IMR-90 (cell line): ENCODE measurements at regions not wholly inside any gene's neighbourhood (a gene's known extent, or its start where the extent isn't known, plus 50 kb on each side); places are given as distances from the start of the nearest gene placed in this dataset.
"Not testable (repeated sequence)": the region's sequence is repeated elsewhere in the genome, so short reads cannot be mapped to it uniquely, and the experiment has no call there.

Experiments used
- ATAC-seq: fragments of 200-7000 bp; cut with Tn5 transposase; 2 replicates; pipeline ENCODE4 v1.9.1; 2020; ENCODE audit warnings: low read depth, mild to moderate bottlenecking, moderate library complexity
- BruUV-seq: library from RNA; stranded (reverse); fragments of 400-500 nt; replicated peaks from 2 replicates; lab custom pipeline; 2021; lab: Mats Ljungman, UMichigan
- CTCF ChIA-PET: fragments of 300-600 bp; formaldehyde crosslinking; extraction: SDS; loops from one replicate; lab custom pipeline; 2021; ENCODE audit warnings: antibody characterized with exemption; lab: Yijun Ruan, JAX
- POLR2A ChIA-PET: fragments of 300-600 bp; sonication (Branson Sonifier 250); formaldehyde crosslinking; loops from one replicate; lab custom pipeline; 2022; ENCODE audit warnings: antibody characterized with exemption; ENCODE audit not compliant: unreplicated experiment; lab: Charles Lee
- DNase-seq: peaks from one replicate; pipeline ENCODE4 v3.0.0; 2013
- H2AFZ ChIP-seq: replicated peaks from 2 replicates; pipeline ENCODE3; 2013; ENCODE audit warnings: low read length, mild to moderate bottlenecking; ENCODE audit not compliant: poor library complexity
- H2AK5ac ChIP-seq: 2 replicates; pipeline ENCODE4 v1.6.1; 2013; ENCODE audit warnings: low read depth, low read length, inconsistent platforms
- H2AK9ac ChIP-seq: replicated peaks from 2 replicates; pipeline ENCODE3; 2013; ENCODE audit warnings: mild to moderate bottlenecking, low read depth, low read length, moderate library complexity; ENCODE audit not compliant: poor library complexity
- H2BK120ac ChIP-seq: 2 replicates; pipeline ENCODE4 v1.6.1; 2013; ENCODE audit warnings: low read depth, low read length, inconsistent platforms
- H2BK15ac ChIP-seq: 3 replicates; pipeline ENCODE4 v1.6.1; 2013; ENCODE audit warnings: low read depth, low read length, inconsistent platforms
- H2BK20ac ChIP-seq: 2 replicates; pipeline ENCODE4 v1.6.1; 2013; ENCODE audit warnings: low read depth, mild to moderate bottlenecking, inconsistent platforms, low read length, moderate library complexity
- H2BK5ac ChIP-seq: 2 replicates; pipeline ENCODE4 v1.6.1; 2013; ENCODE audit warnings: mild to moderate bottlenecking, low read depth, low read length, inconsistent platforms; ENCODE audit not compliant: poor library complexity, severe bottlenecking
- H3K14ac ChIP-seq: replicated peaks from 2 replicates; pipeline ENCODE4 v1.6.1; 2013; ENCODE audit warnings: low read depth, low read length, inconsistent platforms
- H3K18ac ChIP-seq: 2 replicates; pipeline ENCODE4 v1.6.1; 2013; ENCODE audit warnings: low read depth, low read length, control low read depth
- H3K23ac ChIP-seq: 2 replicates; pipeline ENCODE4 v1.6.1; 2013; ENCODE audit warnings: low read depth, low read length, inconsistent platforms
- H3K27ac ChIP-seq: 2 replicates; pipeline ENCODE4 v1.5.1; 2013; ENCODE audit warnings: mild to moderate bottlenecking, control low read depth, low read length; ENCODE audit not compliant: insufficient read depth
- H3K27me3 ChIP-seq: 2 replicates; pipeline ENCODE4 v1.6.1; 2013; ENCODE audit warnings: low read length; ENCODE audit not compliant: control insufficient read depth, insufficient read depth
- H3K36me3 ChIP-seq: 2 replicates; pipeline ENCODE4 v1.6.1; 2013; ENCODE audit warnings: low read length, mixed read lengths; ENCODE audit not compliant: control insufficient read depth, insufficient read depth
- H3K4ac ChIP-seq: 2 replicates; pipeline ENCODE4 v1.6.1; 2013; ENCODE audit warnings: low read depth, low read length, inconsistent platforms
- H3K4me1 ChIP-seq: 2 replicates; pipeline ENCODE4 v1.6.1; 2013; ENCODE audit warnings: low read length, mixed read lengths; ENCODE audit not compliant: control insufficient read depth, insufficient read depth
- H3K4me2 ChIP-seq: 2 replicates; pipeline ENCODE4 v1.6.1; 2013; ENCODE audit warnings: low read depth, mild to moderate bottlenecking, control low read depth, low read length, moderate library complexity
- H3K4me3 ChIP-seq: 2 replicates; pipeline ENCODE4 v1.5.1; 2013; ENCODE audit warnings: low read depth, mild to moderate bottlenecking, control low read depth, low read length, moderate library complexity; ENCODE audit not compliant: insufficient read depth
- H3K56ac ChIP-seq: 2 replicates; pipeline ENCODE4 v1.6.1; 2013; ENCODE audit warnings: low read length, inconsistent platforms; ENCODE audit not compliant: insufficient read depth; ENCODE audit errors: extremely low read depth
- H3K79me1 ChIP-seq, 2 experiments: 2 replicates each; pipeline ENCODE4 v1.6.1; 2013; ENCODE audit warnings: low read length in 2 of 2, inconsistent platforms in 1 of 2, low read depth in 1 of 2
- H3K9ac ChIP-seq: 2 replicates; pipeline ENCODE4 v1.6.1; 2013; ENCODE audit warnings: low read depth, low read length, control low read depth
- H3K9me1 ChIP-seq: 2 replicates; pipeline ENCODE4 v1.6.1; 2013; ENCODE audit warnings: low read length, inconsistent platforms; ENCODE audit not compliant: insufficient read depth
- H3K9me3 ChIP-seq: 2 replicates; pipeline ENCODE4 v1.6.1; 2013; ENCODE audit warnings: low read length; ENCODE audit not compliant: control insufficient read depth, insufficient read depth
- H4K20me1 ChIP-seq: 2 replicates; pipeline ENCODE4 v1.6.1; 2013; ENCODE audit warnings: low read length, inconsistent platforms; ENCODE audit not compliant: insufficient read depth
- H4K5ac ChIP-seq: 2 replicates; pipeline ENCODE4 v1.6.1; 2013; ENCODE audit warnings: mild to moderate bottlenecking, low read depth, low read length, control low read depth
- H4K8ac ChIP-seq, 2 experiments: 2 replicates each; pipeline ENCODE4 v1.6.1; 2013; ENCODE audit warnings: low read depth in 2 of 2, low read length in 2 of 2, control low read depth in 1 of 2, inconsistent platforms in 1 of 2
- H4K91ac ChIP-seq: 2 replicates; pipeline ENCODE4 v1.6.1; 2013; ENCODE audit warnings: low read depth, low read length, inconsistent platforms; ENCODE audit not compliant: insufficient read depth
- WGBS, 2 experiments: methylation state at CpG; one replicate each; pipeline versions ENCODE4 v1.1.5 to v1.1.7; 2013; ENCODE audit warnings: missing lambda C conversion rate in 2 of 2; ENCODE audit not compliant: insufficient read length in 1 of 2; ENCODE audit errors: extremely low coverage in 2 of 2; 5-methylcytosine and 5-hydroxymethylcytosine counted together
- dilution Hi-C: fragments of 300-500 bp; cut with HindIII; formaldehyde crosslinking; loops from one replicate; pipeline ENCODE4 v1.14.3; 2018; ENCODE audit warnings: low sequenced_read_pairs; ENCODE audit not compliant: unreplicated experiment
- in situ Hi-C: fragments of 300-500 bp; cut with MboI; formaldehyde crosslinking; loops from 3 replicates; pipeline ENCODE4 v1.14.3; 2019; ENCODE audit warnings: low sequenced_read_pairs, inconsistent platforms, mixed read lengths
- intact Hi-C: fragments of 100-400 bp; cut with micrococcal nuclease; formaldehyde crosslinking; loops from 2 replicates; pipeline ENCODE4 v1.10.0; 2022

DNA sequence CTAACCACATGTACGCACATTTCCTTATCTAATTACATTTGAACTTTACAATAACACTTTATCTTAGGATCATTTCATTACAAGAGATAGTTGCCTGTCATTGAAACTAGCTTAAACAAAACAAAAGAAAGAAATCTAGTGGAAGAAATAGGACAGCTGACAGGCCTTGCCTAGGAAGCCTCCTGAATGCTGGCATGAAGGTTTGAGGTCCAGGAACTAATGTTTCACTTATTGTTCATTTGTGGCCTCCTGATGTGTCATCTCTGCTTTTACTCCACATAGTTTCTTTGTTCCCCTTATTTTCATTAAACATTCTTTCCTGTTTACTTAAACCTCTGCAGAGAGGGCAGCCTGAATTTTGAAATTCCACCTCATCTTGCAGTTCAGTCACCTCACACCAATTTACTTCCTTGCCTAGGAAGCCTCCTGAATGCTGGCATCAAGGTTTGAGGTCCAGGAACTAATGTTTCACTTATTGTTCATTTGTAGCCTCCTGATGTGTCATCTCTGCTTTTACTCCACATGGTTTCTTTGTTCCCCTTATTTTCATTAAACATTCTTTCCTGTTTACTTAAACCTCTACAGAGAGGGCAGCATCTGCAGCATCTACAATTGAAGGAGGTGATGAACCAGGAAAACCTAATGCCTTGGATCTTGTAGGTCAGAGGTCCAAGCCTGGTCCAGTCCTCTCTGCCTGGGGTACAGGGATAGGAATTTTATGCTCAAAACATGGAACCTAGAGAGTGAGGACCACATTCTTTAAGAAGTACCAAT lies 319.2 kb downstream of the SPATA31A1 start:
- H2BK20ac ChIP-seq, H3K4me1 ChIP-seq, H4K8ac ChIP-seq, CTCF ChIA-PET, H2AK9ac ChIP-seq, POLR2A ChIA-PET, H3K79me1 ChIP-seq, H2AFZ ChIP-seq, dilution Hi-C loops, H4K20me1 ChIP-seq, H2BK15ac ChIP-seq, H3K56ac ChIP-seq, BruUV-seq, H3K4me2 ChIP-seq, H3K9me3 ChIP-seq, H2BK5ac ChIP-seq, DNase-seq, H3K4ac ChIP-seq, H2BK120ac ChIP-seq, H2AK5ac ChIP-seq, H3K14ac ChIP-seq, H3K9me1 ChIP-seq, intact Hi-C loops, in situ Hi-C loops, H3K9ac ChIP-seq, H3K4me3 ChIP-seq, H4K91ac ChIP-seq, H3K36me3 ChIP-seq, H3K23ac ChIP-seq, H3K18ac ChIP-seq, H3K27me3 ChIP-seq, H4K5ac ChIP-seq: not testable (repeated sequence)
- no CpG with 5 or more reads among the region's 1 CpG for WGBS, 2 experiments
- ATAC-seq, result peak; percentile 16; the same call in 1 of the 2 replicates
- peak overlapping the region; percentile 40; the same call in 1 of the 2 replicates for H3K27ac ChIP-seq

DNA sequence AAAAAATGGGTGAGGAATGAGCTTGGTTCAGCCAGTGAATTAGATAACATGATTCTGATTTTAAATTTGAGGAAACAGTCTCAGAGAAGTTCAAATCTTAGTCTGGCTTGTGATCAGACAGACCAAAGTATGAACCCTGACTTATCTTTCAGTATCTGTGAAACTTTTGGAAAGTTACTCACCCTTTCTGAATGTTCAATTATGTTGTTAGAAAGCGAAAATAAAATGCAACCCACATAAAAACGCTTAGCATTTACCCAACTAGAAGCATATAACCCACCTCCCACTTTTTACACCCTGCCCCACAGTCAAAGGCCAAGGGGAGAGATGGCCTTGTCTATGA lies 319.7 kb downstream of the SPATA31A1 start:
- H3K4me3 ChIP-seq, H3K4me1 ChIP-seq, H3K27me3 ChIP-seq, H3K4ac ChIP-seq, H4K8ac ChIP-seq, H2AFZ ChIP-seq, POLR2A ChIA-PET, H3K56ac ChIP-seq, DNase-seq, H2BK20ac ChIP-seq, H3K9me1 ChIP-seq, H2AK9ac ChIP-seq, BruUV-seq, H3K9me3 ChIP-seq, H3K4me2 ChIP-seq, H3K23ac ChIP-seq, H3K9ac ChIP-seq, H2BK120ac ChIP-seq, H3K36me3 ChIP-seq, H4K20me1 ChIP-seq, intact Hi-C loops, H2BK15ac ChIP-seq, H4K91ac ChIP-seq, H2BK5ac ChIP-seq, H3K18ac ChIP-seq, dilution Hi-C loops, CTCF ChIA-PET, in situ Hi-C loops, H3K14ac ChIP-seq, H3K79me1 ChIP-seq, H2AK5ac ChIP-seq, H4K5ac ChIP-seq: not testable (repeated sequence)
- no CpG with 5 or more reads among the region's 2 CpGs for WGBS, 2 experiments
- peak overlapping the region; percentile 40; the same call in 1 of the 2 replicates for H3K27ac ChIP-seq
- peak; percentile 9; the same call in 1 of the 2 replicates for ATAC-seq
